WERI-Rb-1 (cell line): ENCODE measurements at regions not wholly inside any gene's neighbourhood (a gene's known extent, or its start where the extent isn't known, plus 50 kb on each side); places are given as distances from the start of the nearest gene placed in this dataset.

Source experiments
- DNase-seq: peaks from one replicate; pipeline ENCODE4 v3.0.0-alpha.2; 2020
- H3K27ac ChIP-seq: fragments of 250-450 bp; sonication (Bioruptor Pico); 2 replicates; pipeline ENCODE4 v1.5.1; 2020; ENCODE audit warnings: mild to moderate bottlenecking, moderate library complexity
- H3K27me3 ChIP-seq: fragments of 250-450 bp; sonication (Bioruptor Pico); 2 replicates; pipeline ENCODE4 v1.5.1; 2021; ENCODE audit warnings: mild to moderate bottlenecking, low read depth, moderate library complexity; ENCODE audit not compliant: insufficient read depth, severe bottlenecking
- H3K36me3 ChIP-seq: fragments of 250-450 bp; sonication (Bioruptor Pico); 2 replicates; pipeline ENCODE4 v1.5.1; 2020; ENCODE audit warnings: mild to moderate bottlenecking, moderate library complexity
- H3K4me3 ChIP-seq: 2 replicates; pipeline ENCODE4 v1.5.1; 2011; ENCODE audit warnings: low read depth, mild to moderate bottlenecking, control low read depth, low read length
- H3K9me3 ChIP-seq: fragments of 250-450 bp; sonication (Bioruptor Pico); 2 replicates; pipeline ENCODE4 v1.5.1; 2021; ENCODE audit warnings: mild to moderate bottlenecking, moderate library complexity; ENCODE audit not compliant: severe bottlenecking
- CTCF ChIP-seq: IDR thresholded peaks from 2 replicates; pipeline ENCODE4 v1.5.1; 2011; ENCODE audit warnings: low read depth, mild to moderate bottlenecking, control low read depth, inconsistent platforms, low read length

DNA sequence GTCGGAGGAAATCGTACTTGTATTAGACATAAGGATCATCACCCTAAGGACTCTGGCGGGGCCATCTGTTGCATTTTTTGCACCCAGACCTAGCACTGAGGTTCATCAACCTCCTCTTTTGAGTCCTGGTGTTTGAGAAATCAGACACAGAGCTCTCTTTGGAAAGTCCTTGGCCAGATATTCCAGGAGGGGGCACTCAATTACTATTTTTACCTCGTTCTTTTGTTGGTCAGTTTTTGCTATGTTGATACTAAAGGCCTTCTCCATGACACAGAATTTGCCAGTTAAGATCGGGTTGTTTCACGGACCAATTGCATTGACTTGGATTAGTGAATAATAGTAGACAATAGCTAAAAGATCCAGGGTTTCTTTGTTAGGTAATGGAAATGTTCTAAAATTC lies 711.2 kb downstream of the KCNT2 start:
- H3K4me3 ChIP-seq = no peak overlapping the region
- no peak for DNase-seq
- no peak for TF ChIP-seq CTCF

DNA sequence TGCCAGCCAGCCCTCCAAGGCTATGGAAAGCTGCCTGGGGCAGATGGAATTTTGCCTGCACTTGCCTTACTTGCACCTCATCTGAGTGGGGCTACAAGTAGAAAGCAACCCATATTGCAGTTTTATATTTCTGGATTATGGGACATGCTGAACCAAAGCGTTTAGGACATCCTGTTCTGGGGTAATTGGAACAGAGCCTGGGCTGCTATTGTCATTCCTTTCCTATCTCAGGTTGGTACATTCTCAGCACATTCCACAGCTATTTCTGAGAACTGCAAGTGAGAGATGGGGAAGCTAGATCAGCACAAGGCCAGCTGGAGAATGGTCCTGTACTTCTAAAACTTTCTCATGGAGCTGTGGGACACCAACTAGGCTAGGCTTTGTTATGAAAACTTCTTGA lies 713.8 kb downstream of the KCNT2 start:
- Histone ChIP-seq H3K27me3 (no peaks in the 10 kb centered on the region), H3K4me3 (no peak overlapping the region), H3K9me3 (no peaks in the 10 kb centered on the region), H3K27ac (no peak overlapping the region), H3K36me3 (no peaks in the 10 kb centered on the region)
- no peak for TF ChIP-seq CTCF
- no peak for DNase-seq

More for the DNA sequence above, 711.2 kb downstream of the KCNT2 start:
- H3K9me3 ChIP-seq = no peaks in the 10 kb centered on the region
- H3K27me3 ChIP-seq = no peaks in the 10 kb centered on the region
- no peak overlapping the region for H3K27ac ChIP-seq
- no peaks in the 10 kb centered on the region for H3K36me3 ChIP-seq

DNA sequence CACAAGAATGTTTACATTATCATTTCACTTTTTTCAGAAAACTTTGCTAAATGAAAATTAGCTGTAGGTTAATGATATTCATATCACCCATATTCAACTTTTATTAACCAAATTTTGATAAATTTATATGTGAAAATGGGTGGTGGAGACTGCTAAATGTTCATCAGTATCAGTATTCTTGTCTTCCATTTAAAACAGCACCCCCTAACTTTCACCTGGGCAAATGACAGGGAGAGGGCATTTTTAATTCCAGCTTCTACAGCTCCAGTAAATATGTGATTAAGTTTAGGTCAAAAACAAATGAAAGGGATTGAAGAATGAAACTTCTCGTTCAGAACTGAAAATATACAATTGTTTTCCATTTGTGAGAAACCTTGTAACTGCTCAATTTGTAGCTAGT lies 722.2 kb downstream of the KCNT2 start:
- H3K9me3 ChIP-seq = no peaks in the 10 kb centered on the region

DNA sequence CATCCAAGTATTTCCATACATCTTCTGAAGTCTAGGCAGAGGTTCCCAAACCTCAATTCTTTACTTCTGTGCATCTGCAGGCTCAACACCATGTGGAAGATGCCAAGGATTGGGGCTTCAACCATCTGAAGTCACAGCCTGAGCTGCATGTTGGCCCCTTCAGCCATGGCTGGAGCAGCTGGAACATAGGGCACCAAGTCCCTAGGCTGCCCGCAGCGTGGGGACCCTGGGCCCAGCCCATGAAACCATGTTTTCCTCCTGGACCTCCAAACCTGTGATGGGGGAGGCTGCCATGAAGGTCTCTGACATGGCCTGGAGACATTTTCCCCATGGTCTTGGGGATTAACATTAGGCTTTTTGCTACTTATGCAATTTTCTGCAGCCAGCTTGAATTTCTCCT lies 729.8 kb downstream of the KCNT2 start:
- no peak overlapping the region for H3K27ac ChIP-seq
- H3K27me3 ChIP-seq = no peaks in the 10 kb centered on the region

More for the DNA sequence above, 722.2 kb downstream of the KCNT2 start:
- no peak for DNase-seq
- Histone ChIP-seq H3K4me3 (no peak overlapping the region), H3K27me3 (no peaks in the 10 kb centered on the region), H3K36me3 (no peaks in the 10 kb centered on the region), H3K27ac (no peak overlapping the region)
- 0 out of 2 replicates have a peak, but pooled peaks have one; percentile 24 for TF ChIP-seq CTCF

GRCh38 chr1:195876792-195877191 lies 731.4 kb downstream of the KCNT2 start:
- no peaks in the 10 kb centered on the region for H3K27me3 ChIP-seq
- no peak overlapping the region for H3K4me3 ChIP-seq
- no peak for DNase-seq
- TF ChIP-seq CTCF = no peak
- H3K36me3 ChIP-seq = no peaks in the 10 kb centered on the region
- no peak overlapping the region for H3K27ac ChIP-seq
- no peaks in the 10 kb centered on the region for H3K9me3 ChIP-seq

More for the DNA sequence above, 729.8 kb downstream of the KCNT2 start:
- H3K4me3 ChIP-seq = no peak overlapping the region
- TF ChIP-seq CTCF = no peak
- no peak for DNase-seq
- no peaks in the 10 kb centered on the region for H3K36me3 ChIP-seq
- H3K9me3 ChIP-seq = no peaks in the 10 kb centered on the region

- TF ChIP-seq CTCF = no peak
- Histone ChIP-seq H3K9me3 (no peaks in the 10 kb centered on the region), H3K36me3 (no peaks in the 10 kb centered on the region), H3K27ac (no peak overlapping the region), H3K27me3 (no peaks in the 10 kb centered on the region), H3K4me3 (no peak overlapping the region)
- DNase-seq = no peak
Measured at GRCh38 chr1:195872376-195872775, 735.9 kb downstream of the KCNT2 start.
